Peyer's patch (tissue), 4 donors: ENCODE measurements at regions not wholly inside any gene's neighbourhood (a gene's known extent, or its start where the extent isn't known, plus 50 kb on each side); places are given as distances from the start of the nearest gene placed in this dataset.

ENCODE experiments used
- POLR2A ChIP-seq, 2 donors: fragments of 450-650 bp; IDR thresholded peaks; one replicate each; pipeline ENCODE4 v1.5.1; 2017; ENCODE audit warnings: antibody characterized with exemption in 2 of 2, mild to moderate bottlenecking in 2 of 2, moderate library complexity in 2 of 2
- TF ChIP-seq, protein P1 (sequence below), 6 experiments: fragments of 450-650 bp in 4 of 6; fragments of 200-600 bp in 2 of 6; sonication (generic) in 1 of 6; IDR thresholded peaks; one replicate each; pipeline ENCODE4 v1.5.1; 2017 to 2019; ENCODE audit warnings: antibody characterized with exemption in 6 of 6, mild to moderate bottlenecking in 3 of 6, moderate library complexity in 1 of 6

DNA sequence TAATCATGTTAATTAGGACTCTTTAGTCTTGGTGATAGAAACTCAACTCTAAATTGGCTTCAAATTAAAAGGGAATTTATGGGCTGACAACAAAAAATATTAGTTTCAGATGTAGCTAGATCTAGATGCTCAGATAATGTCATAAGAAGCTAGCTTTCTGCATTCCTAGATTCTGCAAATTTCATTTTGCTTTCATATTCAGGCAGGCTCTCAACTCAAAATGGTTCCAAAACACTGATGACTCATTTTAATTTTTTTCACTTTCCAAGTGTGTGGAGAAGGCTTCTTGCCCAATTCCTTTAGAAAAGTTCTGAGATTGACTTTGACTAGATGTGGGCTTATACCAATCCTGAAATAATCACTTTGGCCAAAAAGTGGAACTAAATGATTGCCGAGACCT lies 236.7 kb upstream of the GOT2 start:
- no peak for TF ChIP-seq POLR2A (IDR thresholded peaks at IDR 0.05)
- TF ChIP-seq, protein P1, sequence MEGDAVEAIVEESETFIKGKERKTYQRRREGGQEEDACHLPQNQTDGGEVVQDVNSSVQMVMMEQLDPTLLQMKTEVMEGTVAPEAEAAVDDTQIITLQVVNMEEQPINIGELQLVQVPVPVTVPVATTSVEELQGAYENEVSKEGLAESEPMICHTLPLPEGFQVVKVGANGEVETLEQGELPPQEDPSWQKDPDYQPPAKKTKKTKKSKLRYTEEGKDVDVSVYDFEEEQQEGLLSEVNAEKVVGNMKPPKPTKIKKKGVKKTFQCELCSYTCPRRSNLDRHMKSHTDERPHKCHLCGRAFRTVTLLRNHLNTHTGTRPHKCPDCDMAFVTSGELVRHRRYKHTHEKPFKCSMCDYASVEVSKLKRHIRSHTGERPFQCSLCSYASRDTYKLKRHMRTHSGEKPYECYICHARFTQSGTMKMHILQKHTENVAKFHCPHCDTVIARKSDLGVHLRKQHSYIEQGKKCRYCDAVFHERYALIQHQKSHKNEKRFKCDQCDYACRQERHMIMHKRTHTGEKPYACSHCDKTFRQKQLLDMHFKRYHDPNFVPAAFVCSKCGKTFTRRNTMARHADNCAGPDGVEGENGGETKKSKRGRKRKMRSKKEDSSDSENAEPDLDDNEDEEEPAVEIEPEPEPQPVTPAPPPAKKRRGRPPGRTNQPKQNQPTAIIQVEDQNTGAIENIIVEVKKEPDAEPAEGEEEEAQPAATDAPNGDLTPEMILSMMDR (IDR thresholded peaks at IDR 0.05): no peak
